ENCODE measurements at regions not wholly inside any gene's neighbourhood (a gene's known extent, or its start where the extent isn't known, plus 50 kb on each side); places are given as distances from the start of the nearest gene placed in this dataset.

- no peak for DNase-seq (ENCODE audit: low spot score)
These were observed 446.2 kb downstream of the PIK3C3 start for GRCh38 chr18:42401131-42401673.

- no peak for DNase-seq (ENCODE audit: low spot score)
These were observed 449.1 kb downstream of the PIK3C3 start for GRCh38 chr18:42404151-42404550.

GRCh38 chr18:42409005-42409404, 454.0 kb downstream of the PIK3C3 start:
- no peak for DNase-seq (ENCODE audit: low spot score)

GRCh38 chr18:42412281-42412680, 457.2 kb downstream of the PIK3C3 start:
- DNase-seq (ENCODE audit: low spot score): no peak

GRCh38 chr18:42412896-42413295, 457.9 kb downstream of the PIK3C3 start:
- DNase-seq (ENCODE audit: low spot score): no peak

- DNase-seq (ENCODE audit: low spot score): no peak
These were observed 458.8 kb downstream of the PIK3C3 start for GRCh38 chr18:42413870-42414269.

GRCh38 chr18:42414756-42415454, 459.9 kb downstream of the PIK3C3 start:
- DNase-seq (ENCODE audit: low spot score): no peak

- no peak for DNase-seq (ENCODE audit: low spot score)
These were observed 462.2 kb downstream of the PIK3C3 start for GRCh38 chr18:42417189-42417588.

- DNase-seq (ENCODE audit: low spot score): no peak
These were observed 463.1 kb downstream of the PIK3C3 start for GRCh38 chr18:42418121-42418520.

- DNase-seq (ENCODE audit: low spot score): no peak
These were observed 470.0 kb downstream of the PIK3C3 start for GRCh38 chr18:42425025-42425424.

GRCh38 chr18:42426496-42427015, 471.5 kb downstream of the PIK3C3 start:
- DNase-seq (ENCODE audit: low spot score): no peak

GRCh38 chr18:42429196-42429595, 474.2 kb downstream of the PIK3C3 start:
- no peak for DNase-seq (ENCODE audit: low spot score)

- DNase-seq (ENCODE audit: low spot score): no peak
These were observed 481.3 kb downstream of the PIK3C3 start for GRCh38 chr18:42436222-42436765.

GRCh38 chr18:42437001-42437400, 482.0 kb downstream of the PIK3C3 start:
- no peak for DNase-seq (ENCODE audit: low spot score)

GRCh38 chr18:42437646-42438045, 482.6 kb downstream of the PIK3C3 start:
- DNase-seq (ENCODE audit: low spot score): no peak

GRCh38 chr18:42442656-42443055, 487.6 kb downstream of the PIK3C3 start:
- no peak for DNase-seq (ENCODE audit: low spot score)

- no peak for DNase-seq (ENCODE audit: low spot score)
These were observed 489.3 kb downstream of the PIK3C3 start for GRCh38 chr18:42444349-42444748.

GRCh38 chr18:42445359-42445758, 490.3 kb downstream of the PIK3C3 start:
- DNase-seq (ENCODE audit: low spot score): no peak

GRCh38 chr18:42446195-42446594, 491.2 kb downstream of the PIK3C3 start:
- DNase-seq (ENCODE audit: low spot score): no peak

- DNase-seq (ENCODE audit: low spot score): no peak
These were observed 492.7 kb downstream of the PIK3C3 start for GRCh38 chr18:42447688-42448087.

GRCh38 chr18:42458226-42458625, 503.2 kb downstream of the PIK3C3 start:
- DNase-seq (ENCODE audit: low spot score): no peak

- no peak for DNase-seq (ENCODE audit: low spot score)
These were observed 504.8 kb downstream of the PIK3C3 start for GRCh38 chr18:42459873-42460272.

- no peak for DNase-seq (ENCODE audit: low spot score)
These were observed 516.9 kb downstream of the PIK3C3 start for GRCh38 chr18:42471885-42472284.

All from ureter (tissue), 1 donor.